ENCODE measurements at regions not wholly inside any gene's neighbourhood (a gene's known extent, or its start where the extent isn't known, plus 50 kb on each side); places are given as distances from the start of the nearest gene placed in this dataset.

DNA sequence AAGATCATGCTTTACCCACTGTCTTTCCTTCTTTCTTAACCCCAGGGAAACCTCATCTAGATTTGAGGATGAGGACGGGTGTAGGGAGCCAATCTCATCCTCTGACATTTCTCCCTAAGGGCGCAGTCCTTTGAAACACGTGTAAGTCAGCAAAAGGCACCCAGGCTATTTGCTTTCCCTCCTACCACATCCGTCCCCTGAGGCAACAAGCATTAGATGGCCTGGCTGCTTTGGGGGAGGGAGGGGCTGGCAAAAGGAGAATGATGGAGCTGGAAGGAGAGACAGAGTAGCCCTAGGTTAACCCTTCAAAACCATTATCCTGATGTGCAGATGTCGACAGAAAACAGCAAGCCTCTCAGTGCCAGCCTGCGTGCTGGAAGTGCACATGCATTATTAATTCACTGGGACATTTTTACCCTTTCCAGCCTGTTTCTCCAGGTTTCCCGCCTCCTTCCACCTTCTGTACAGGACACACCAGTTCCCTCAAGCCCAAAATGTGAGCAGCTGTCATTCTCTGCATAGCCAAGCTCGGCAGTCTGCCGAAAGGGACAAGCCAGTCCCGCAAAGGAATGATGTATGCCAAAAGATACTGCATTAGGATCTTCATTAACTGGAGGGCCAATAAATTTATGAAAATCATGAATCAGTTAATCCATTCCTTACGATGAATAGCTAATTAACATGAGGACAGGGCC, 547.2 kb downstream of the CD83 start:
- TF ChIP-seq CTCF (IDR thresholded peaks at IDR 0.05; ENCODE audit: insufficient read depth, low read depth, low read length) (no peak), EZH2 (IDR thresholded peaks at IDR 0.05; ENCODE audit: insufficient read depth, low read length) (no peak)
